HG02970 (cell line): ENCODE measurements at regions not wholly inside any gene's neighbourhood (a gene's known extent, or its start where the extent isn't known, plus 50 kb on each side); places are given as distances from the start of the nearest gene placed in this dataset.

Experiments
- ATAC-seq: cut with Tn5 transposase; IDR thresholded peaks from one replicate; pipeline ENCODE4 v1.9.1; 2021; ENCODE audit warnings: mild to moderate bottlenecking, moderate library complexity, moderate number of reproducible peaks; ENCODE audit not compliant: unreplicated experiment, low FRiP score

DNA sequence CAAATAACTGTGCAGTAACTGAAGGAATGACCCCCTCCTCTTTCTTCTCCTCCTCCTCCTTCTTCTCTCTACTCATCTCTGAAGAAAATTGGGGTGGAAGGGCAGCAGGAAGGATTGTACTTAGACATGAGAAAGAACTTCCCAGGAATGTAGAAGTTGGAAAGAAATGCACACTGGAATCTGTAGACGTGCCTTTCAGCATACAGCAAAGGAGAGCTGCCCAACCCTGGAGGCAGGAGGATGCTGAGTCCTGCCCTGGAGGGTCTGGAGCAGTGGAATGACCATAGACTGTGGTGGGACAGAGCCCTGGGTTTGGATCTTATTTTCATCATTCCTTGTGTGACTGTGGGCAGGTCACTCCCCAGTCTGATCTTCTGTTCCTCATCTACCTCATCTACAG, 80.1 kb downstream of the PJA1 start:
- no peak for ATAC-seq

- no peak for ATAC-seq
These were observed 81.5 kb downstream of the PJA1 start for GRCh38 chrX:69083801-69084200.

DNA sequence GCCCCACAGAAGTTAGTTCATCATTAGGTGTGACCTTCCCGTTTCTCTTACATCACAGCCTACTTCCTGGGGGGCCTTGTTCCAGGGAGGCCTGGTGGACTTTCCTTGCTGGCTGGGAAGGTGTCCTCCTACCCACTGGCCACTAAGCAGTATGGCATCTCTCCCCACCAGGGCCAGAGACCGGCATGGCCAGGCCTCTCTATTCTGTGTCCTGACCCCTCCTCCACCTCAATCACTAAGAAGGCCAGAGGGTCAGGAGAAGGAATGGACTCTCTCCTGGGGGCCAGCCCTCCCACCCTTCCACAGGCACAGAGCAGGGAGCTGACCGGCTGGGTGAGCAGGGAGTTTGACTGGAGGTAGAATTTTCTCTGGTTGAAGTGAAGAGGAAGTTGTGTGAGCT, 81.9 kb downstream of the PJA1 start:
- ATAC-seq, result no peak

DNA sequence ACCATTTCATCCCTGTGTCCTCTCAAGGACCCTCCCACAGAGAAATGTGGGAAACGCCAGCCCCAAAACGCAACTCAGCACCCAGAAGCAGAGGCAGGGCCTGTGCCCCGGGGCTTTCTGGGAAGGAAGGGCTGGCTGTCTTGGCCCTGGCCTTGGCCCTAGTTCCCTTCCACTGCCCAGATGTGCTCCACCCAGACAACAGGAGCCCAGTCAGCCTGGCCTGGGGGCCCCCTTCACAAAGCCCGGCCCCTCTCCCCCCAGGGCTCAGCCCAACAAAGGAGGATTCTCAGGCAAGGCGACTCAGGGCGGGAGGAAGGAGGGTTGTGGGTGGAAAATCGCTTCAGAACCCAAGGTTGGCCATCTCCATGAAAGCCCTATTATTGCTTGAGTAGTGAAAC, 82.5 kb downstream of the PJA1 start:
- no peak for ATAC-seq

GRCh38 chrX:69082055-69082752, 83.0 kb downstream of the PJA1 start:
- ATAC-seq, result no peak

DNA sequence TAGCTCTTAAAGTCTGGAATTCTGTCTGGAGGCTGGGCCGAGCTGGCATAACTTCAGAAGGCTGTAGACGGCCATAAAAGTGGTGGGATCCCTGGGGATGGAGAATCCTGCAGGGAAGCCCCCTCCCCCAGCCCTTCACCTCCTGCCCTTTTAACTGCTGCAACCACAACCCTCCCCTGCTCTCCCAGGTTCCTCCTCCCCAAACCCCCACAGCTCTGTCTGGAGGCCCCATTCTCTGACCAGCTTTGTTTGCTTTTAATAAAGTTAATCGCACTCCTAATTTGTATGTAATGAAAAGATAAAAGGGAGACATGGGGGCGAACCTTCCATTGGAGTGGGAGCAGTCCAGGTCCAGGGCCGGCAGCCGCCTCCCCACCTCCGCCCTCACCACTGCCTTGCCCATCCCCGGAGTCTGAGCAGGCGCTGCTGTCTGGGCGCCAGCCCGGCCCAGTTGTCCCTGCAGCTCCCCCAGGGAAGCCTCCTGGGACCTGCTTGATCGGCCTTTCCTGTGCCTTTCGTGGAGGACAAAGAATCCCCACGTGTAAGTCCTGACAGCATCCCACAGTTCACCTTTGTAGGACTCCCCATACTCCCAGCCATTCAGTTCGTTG, 84.3 kb downstream of the PJA1 start:
- no peak for ATAC-seq

DNA sequence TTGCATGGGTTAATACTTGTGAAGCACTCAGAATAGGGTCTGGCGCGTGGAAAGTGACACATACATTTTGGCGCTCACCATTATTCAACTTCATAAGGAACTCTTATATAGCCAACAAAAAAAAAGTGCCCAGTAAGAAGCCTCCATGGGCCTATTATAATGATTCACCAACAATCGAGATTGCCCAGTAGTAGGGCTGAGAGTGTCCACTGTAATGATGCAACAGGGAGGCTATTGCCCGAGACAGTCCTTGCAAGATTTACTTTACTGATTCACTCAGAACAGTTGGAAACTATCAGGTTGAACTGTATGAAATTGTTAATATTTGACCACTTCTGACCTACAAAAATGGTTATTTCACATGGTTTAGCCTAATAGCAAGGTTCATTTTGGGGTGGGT, 86.0 kb downstream of the PJA1 start:
- ATAC-seq, result no peak

- ATAC-seq, result no peak
These were observed 87.3 kb downstream of the PJA1 start for GRCh38 chrX:69077895-69078455.

GRCh38 chrX:69076088-69076487, 89.2 kb downstream of the PJA1 start:
- ATAC-seq, result no peak

DNA sequence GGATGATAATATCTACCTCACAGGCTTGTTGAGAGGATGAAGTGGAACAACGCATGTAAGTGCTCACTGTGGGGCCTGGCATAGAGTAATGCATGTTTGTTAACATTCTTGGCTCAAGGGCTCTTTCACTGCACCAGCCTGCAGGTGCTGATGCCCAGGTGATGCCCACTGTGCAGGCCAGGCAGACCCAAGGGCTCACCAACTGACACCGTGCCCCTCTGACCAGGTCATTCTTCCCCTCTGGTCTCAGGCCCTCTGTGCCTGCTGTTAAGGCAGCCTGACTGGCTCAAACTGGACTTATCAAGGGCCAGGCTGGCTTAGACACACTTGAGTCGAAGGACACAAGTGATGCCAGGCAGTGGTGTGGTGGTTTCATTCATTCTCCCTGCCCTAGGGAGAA, 90.5 kb downstream of the PJA1 start:
- ATAC-seq, result no peak

DNA sequence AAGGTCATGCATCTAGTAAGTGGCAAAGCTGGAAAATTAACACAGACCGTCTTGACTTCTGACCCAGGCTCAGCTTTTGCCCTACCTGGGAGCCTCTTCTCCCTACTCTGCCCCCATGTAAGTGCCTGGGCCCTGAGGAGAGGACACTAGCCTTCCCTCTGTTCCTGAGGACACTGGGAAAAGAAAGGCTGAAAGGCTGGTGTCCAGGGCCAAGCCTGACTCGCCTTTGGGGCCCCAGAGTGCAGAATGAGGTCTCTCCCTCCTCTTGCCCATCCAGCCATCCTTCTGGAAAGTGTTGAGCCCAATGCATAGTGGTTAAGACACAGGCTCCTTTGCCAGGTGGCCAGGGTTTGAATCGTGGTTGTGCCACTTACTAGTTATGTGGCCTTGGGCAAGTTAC, 91.5 kb downstream of the PJA1 start:
- no peak for ATAC-seq

- ATAC-seq, result no peak
These were observed 92.0 kb downstream of the PJA1 start for GRCh38 chrX:69073241-69073640.

DNA sequence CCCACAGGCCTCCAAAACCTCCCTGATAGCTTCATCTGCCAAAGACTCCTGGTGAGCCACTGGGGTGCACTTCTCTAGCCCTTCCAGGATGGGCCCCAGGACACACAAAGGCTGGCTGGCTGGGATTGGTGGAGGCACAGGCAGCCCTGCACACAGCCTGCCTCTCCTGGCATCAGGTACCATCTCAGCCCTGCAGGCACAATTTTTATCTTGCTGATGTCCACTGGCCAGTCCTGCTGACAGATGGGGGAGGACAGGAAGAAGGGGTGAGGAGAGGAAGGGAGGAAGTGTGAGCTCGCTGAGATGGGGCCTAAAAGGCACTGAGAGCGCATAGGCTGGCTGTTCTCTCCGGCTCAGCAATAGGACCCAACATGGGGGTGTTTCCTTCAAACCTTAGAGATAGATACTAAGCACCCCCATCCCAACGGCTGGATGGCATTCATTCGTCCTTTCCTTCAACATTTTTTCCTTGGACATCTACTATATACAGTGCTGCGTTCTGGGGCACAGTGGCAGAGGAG, 92.7 kb downstream of the PJA1 start:
- ATAC-seq, result no peak

- ATAC-seq, result no peak
These were observed 94.2 kb downstream of the PJA1 start for GRCh38 chrX:69070949-69071650.

- ATAC-seq, result no peak
These were observed 95.4 kb downstream of the PJA1 start for GRCh38 chrX:69069876-69070275.

- ATAC-seq, result no peak
These were observed 96.2 kb downstream of the PJA1 start for GRCh38 chrX:69069086-69069445.

DNA sequence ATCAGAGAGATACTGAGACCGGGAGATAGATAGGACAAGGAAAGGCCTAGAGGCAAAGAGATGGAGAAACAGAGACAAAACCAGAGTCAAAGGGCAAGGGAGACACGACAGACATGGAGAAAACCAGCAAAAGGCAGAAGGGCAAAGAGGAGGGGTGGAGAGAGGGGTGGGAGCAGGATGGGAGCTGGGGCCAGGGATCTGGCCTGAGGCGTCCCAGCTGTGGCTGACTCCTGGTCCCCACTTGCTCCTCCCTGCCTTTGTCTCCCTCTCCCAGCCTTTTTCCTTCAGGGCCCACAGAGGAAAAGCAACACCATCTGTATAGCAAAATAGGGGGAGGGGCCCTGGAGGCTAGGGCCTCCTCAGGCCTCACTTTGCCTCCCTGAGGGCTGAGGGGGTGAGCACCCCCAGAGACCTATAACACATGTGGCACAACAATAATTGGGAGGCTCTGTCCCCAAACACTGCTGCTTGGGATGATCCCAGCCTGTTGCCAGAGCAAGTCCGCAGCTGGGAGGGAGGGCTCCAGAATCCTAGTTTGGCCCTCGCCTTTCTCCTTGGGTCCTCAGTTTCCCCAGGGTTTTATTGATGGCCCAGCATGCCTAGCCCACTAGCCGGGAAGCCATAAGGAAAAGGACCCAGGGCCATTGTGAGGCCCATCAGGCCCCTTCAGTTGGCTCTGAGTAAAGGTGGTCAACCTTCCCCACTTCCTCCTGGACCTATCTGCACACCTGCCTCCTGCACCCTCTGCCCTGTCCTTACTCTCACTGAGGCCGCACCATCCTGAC, 96.8 kb downstream of the PJA1 start:
- no peak for ATAC-seq

- no peak for ATAC-seq
These were observed 97.4 kb downstream of the PJA1 start for GRCh38 chrX:69067841-69068240.

DNA sequence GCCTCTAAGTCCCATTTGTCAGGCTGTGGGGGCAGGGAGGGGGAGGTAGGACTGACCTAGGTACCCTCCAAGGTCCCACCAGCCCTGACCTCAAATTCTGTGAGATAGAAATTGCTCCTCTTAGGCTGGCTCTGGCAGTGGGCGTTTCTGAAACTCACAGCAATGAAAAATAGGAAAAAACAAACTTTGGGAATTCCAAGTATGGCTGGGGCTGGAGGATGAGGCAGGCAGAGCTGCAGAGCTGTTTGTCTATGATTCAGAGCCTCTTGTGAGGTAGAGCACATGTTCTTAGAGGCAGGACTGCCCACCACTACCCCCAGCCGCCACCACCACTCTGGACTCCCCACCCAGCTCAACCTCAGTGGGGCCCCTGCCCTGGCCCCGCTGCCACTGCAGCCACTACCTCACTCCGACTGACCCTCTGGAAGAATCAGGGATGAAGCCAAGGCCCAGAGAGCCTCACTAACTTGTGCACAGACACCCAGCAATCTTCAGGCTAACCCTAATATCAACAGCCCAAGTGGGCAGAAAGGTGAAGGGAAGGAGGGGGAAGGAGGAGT, 98.2 kb downstream of the PJA1 start:
- no peak for ATAC-seq

GRCh38 chrX:69066021-69066757, 99.1 kb downstream of the PJA1 start:
- no peak for ATAC-seq
